Stromal cell of bone marrow (primary cell): ENCODE measurements at regions not wholly inside any gene's neighbourhood (a gene's known extent, or its start where the extent isn't known, plus 50 kb on each side); places are given as distances from the start of the nearest gene placed in this dataset.
"Not testable (repeated sequence)": the region's sequence is repeated elsewhere in the genome, so short reads cannot be mapped to it uniquely, and the experiment has no call there.

Source experiments
- DNase-seq: peaks from one replicate; pipeline ENCODE4 v3.0.0-alpha.2; 2012; ENCODE audit warnings: low read depth

DNA sequence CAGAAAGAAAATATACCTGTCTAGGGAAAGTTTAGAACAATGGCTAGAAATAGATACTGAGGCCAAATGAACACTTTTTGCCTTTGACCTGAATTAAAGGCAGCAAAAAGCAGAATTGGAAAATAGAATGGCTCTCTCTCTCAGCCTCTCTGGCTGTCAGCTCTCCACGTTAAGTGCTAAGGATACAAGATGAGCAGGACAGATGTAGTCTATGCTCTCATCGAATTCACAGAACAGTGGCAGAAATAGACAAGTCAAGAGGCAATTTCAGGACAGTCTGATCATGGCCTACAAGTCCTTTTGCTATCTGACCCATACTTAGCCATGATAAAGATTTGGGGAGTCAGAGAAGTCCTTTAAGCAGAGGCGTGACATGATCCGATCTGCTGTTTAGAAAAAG is 120.2 kb upstream of the CREB1 start:
- no peak for DNase-seq

DNA sequence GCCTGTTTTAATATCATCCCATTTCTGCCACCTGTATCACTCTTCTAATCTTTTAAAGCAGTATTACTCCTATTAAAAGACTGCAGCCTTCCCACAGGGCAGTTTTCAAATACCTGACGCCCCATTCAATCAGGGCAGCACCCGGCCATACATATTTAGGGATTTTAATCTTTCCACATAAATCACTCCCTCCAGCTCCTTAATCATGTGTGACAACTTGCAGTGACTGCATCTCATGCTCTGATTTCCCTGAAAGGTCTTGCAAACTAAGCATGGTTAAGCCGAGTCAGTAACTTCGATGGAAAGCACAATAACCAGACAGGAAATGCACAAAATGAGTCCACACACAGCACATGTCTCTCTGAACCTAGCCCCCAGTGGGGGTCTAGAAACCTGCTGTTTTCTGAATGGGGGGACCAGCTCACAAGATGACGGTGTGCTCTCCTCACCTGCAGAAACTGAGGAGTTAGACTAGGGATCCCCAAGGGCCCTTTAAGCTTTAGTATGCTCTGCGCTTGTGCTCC is 116.9 kb upstream of the CREB1 start:
- no peak for DNase-seq

DNA sequence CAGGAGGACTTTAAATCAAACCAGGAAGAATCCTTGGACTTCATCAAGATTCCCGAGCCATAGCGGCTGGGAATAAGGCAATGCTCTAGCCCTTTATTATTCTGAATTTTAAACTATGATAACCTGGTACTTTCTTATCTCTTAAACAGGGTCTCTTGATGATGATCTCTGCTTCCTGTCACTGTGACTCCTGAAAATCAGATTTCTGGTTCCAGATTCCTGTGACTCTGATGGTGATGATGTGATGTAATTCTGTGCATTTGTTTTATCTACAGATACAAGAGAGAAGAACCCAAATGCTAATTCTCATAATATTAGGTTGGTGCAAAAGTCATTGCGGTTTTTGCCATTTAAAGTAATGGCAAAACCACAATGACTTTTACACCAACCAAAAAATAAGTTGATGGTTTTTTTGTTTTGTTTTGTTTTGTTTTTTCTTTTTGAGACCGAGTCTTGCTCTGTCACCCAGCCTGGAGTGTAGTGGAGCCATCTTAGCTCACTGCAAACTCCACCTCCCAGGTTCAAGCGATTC is 116.3 kb upstream of the CREB1 start:
- DNase-seq: no peak

DNA sequence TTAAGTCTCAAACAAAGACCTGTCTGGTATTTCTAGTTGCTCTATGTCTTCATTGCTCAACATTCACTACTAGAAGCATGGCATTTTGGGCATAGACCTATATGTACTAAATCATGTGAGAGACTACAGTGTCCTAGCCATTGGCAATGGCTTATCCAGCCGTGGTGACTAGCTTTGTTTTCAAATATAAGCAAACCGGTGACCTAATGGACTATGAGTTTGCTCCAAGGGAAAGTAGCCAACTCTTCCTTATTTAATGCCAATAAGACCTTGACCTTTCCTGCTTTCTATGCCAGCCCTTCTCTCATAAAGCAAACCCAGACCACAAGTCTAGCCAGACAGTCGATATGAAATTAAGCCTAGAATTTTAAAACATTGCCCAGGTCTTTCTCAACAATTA is 113.7 kb upstream of the CREB1 start:
- no peak for DNase-seq

DNA sequence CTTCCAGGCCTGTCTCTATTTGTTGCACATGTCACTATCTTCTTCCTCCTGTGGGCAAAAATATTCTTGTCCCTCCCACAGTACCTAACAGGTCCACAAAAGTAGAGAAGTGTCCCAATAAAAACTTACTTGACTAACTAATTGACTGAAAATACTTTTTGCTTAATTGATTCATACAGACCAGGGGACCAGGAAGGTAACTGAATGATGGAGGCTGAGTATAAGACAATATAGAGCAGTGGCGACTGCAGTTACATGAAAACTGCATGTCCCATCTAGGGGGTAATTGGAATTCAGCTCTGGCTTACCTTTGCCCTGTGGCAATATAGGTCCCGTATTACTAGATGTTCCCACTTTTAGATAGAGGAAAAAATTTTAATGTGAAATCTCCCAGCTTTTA is 112.9 kb upstream of the CREB1 start:
- no peak for DNase-seq

DNA sequence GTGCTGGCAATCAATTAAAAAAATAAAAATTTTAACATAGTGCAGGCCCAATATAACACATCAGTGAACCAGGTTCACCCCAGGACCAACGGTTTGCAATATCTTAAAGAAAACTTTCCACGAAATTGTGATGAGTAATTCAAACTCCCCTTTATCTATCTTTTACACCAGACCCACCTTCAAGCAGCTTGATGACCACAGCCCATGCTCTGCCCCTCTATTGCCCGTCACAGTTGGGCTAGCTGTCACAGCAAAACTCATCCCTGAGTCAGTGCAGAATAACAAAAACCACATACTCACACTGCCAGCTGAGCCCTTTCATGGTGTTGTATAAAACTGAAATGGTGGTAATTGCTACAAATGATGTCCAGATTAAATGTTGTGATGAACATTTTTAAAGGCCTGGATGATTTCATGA is 112.5 kb upstream of the CREB1 start:
- no peak for DNase-seq

DNA sequence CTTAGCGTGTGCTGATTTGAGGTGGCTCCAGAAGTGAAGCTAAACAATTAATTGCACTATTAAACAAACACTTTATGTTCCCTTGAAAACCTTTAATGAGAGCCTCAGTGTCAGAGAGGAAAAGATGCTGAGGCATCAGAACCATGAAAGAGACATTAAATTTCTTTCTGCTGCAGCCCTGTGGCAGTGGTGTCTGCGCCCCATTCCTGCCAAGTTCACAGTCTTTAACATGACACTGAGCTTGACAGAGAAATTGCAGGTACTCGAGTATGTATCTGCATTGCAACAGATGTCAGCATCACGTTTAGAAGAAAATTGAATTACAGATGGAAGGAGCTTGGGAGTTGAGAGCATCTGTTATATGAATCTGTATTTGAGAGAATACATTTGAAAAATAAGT is 111.3 kb upstream of the CREB1 start:
- no peak for DNase-seq

DNA sequence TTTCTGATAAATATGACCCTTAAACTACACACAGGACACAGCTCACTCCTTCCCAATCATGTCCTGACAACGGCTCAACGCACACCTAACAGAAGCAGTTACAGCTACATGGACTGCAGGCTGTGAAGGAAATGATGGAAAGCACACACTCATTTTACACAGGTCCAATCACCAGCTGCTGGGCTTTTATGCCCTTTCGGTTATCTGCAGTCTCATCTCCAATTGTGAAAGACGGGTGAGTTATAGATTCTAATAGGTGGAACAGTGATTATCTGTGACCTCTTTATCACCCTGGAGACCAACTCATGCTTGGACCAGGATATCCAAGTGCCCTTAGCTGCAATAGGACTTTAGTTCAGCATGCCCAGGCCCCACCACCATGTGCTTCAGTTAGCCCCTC is 110.4 kb upstream of the CREB1 start:
- DNase-seq: no peak

DNA sequence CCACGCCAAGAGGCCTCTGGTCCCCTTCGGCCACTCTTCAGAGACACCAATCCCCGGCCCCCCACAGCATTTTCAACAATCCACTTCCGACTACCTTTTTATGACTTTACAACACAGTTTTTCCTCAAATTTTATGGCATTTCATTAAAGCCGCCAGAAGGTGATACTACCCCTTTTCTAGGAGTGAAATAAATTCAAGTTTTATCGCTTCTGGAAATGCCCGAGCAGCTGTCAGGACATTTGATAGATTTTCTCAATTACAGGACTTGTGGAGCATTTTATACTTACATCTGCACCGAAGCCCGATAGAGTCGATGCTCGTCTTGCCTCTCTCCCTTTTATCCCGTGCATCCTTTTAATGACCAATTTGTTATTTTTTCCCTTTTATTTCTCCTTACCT is 108.1 kb upstream of the CREB1 start:
- no peak for DNase-seq

DNA sequence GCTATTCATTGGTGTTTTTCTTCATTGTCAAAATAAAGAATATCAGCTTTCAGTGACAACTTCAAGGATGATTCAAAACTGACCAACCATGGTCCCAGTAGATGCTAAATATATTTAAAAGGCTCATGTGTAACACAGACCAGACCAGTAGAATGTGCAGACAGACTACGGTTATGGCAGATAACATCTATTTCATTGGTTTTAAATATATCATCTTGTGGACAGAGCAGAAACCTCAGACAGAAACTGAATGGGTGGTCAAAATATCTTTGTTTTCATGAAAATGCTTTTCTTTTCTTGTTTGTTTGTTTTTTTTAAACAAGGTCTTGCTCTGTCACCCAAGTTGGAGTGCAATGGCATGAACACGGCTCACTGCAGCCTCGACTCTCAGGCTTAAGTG is 107.4 kb upstream of the CREB1 start:
- DNase-seq: no peak

DNA sequence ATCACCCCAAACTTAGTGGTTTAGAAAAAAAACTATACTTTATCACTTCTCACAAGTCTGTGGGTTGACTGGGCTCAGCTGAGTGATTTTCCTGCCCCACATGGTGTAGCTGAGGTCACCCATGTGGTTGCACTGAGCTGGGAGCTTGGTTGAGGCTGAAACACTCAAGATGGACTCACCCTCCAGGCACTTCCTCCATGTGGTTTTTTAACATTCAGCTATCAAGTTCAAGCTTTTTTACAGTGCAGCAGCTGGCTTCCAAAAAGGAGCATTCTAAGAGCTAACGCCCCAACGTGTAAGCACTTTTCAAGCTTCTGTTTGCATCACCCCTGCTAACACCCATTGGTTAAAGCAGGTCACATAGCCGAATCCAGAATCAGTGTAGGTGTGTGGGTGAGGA is 105.9 kb upstream of the CREB1 start:
- peak; percentile 90 for DNase-seq

DNA sequence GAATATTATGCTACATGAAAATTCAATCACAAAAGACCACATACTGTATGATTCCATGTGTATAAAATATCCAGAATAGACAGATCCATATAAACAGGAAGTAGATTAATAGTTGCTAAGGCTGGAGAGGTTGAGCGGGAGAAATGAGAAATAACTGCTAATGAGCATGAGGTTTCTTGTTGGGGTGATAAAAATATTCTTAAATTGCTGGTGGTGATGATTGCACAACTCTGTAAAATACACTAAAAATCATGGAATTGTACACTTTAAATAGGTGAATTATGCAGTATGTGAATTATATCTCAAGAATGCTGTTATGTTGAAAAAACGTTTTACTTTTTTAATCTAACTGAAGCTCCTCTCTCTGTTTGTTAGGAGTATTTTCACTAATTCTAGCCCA is 101.8 kb upstream of the CREB1 start:
- no peak for DNase-seq

DNA sequence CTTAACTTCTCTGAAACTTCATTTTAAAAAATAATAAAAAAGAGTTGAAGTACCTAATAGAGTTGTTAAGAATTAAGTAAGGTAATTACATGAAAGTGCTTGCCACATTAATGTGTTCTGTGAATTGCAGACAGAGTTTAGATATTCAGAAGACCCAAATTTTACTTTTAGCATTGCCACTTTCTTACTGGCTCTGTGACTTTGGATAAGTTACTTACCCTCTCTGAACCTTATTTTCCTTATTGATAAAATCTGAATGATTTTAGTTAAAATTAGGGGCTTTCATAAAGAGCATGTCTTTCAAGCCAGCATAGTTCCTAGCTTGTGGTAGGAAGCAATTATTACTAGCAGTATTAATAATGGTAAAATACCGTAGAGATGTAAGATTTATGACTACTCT is 101.2 kb upstream of the CREB1 start:
- DNase-seq: no peak

DNA sequence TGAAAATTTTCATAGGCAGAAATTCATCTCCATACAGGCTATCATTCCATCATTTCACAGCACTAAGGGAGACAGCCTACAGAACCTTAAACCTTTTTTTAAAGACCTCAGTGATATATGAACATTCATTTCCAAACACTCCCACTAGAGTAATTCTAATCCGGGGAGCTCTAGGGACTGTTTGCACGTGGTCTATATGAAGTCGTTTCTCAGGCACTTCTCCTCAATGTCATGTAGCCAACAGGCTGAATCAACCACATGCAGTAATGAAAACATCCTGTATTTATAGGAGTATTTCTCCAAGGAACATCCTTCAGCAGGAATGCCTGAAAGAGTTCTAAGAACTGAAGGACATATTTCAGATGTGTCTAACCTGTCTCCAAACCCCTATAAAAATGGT is 97.3 kb upstream of the CREB1 start:
- DNase-seq: peak; percentile 55

DNA sequence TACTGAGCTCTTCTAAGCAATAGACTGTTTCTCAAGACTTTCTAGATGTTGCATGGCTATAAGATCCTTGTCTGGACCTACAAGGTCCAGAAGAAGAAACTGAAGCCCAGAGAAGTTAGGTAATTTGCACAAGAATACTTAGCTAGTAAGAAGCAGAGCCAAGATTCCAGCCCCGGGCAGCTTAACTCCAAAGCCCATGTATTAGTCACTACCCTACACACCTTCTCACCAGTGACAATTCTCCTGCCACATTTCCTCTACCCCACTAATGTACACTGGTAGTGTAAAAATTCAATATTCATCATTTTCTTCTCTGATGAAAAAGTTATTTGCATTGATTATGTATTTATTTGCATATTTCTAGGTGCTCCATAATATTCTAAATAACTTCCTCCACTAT is 95.5 kb upstream of the CREB1 start:
- no peak for DNase-seq

DNA sequence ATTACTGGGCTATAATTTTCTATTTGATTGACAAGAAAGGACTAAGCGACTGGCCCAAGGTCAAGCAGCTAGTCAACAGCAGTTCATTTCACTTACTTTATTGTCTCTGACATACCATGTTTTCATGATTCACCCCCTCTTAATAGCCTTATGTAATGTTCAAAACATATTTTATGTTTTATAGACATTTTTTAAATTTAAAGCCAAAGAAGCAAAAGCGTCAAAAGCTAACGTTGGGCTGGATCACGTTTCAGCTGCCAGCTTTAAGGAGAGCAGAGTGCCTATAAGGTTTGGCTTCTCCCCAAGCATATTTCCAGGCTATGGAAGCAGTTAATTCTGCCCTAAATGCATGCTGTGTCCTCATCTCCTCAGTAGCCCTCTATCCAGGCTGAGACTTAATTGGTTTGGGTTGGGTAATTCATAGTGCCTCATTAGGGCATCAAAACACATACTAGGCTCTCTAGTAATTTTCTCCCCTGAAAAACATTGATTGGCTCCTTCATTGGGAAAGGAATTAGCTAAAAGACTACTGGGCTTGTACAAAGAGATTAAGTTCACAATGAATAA is 94.8 kb upstream of the CREB1 start:
- DNase-seq: no peak

DNA sequence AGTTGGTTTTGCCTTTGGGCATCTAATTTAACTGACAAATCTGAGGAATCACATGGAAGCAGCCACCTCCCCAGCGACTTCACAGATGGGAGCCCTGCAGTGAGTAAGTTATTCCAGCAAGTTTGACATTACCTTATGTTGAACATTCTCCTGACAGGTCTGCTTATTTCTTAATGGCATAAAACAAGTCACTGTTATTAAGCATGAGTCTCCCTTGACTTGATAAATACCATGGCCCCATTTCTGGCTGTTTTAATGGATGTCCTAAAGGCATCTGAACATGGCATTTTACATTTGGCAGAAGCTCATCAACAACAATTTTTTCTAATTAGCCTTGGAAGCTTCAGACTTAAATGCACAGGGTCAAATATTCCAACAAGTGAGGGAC is 92.6 kb upstream of the CREB1 start:
- DNase-seq: no peak

DNA sequence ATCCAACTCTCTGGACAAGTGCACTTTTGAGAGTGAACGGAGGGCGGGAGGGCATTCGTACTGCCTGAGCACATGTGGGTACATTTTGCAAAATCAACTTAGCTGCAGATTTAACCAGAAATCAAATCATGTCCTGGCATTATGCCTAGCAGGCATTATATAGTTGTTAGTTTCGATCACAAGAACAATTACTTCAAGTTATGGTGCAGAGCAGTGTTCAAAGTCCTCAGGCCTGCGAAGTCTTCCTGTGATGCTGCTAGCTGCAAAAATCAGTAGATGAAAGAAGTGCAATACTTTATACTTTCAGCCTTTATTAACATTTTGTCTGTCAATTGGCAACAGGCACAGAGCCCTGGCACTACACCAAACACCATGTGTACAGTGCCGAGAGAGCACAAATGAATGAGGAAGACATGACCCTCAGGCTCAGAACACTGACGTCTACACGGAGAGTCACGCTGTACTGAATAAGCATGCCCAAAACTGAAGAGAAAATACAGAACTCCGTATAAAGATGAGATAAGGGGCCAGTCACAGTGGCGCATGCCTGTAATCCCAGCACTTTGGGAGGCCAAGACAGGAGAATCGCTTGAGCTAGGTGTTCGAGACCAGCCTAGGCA is 92.1 kb upstream of the CREB1 start:
- no peak for DNase-seq

DNA sequence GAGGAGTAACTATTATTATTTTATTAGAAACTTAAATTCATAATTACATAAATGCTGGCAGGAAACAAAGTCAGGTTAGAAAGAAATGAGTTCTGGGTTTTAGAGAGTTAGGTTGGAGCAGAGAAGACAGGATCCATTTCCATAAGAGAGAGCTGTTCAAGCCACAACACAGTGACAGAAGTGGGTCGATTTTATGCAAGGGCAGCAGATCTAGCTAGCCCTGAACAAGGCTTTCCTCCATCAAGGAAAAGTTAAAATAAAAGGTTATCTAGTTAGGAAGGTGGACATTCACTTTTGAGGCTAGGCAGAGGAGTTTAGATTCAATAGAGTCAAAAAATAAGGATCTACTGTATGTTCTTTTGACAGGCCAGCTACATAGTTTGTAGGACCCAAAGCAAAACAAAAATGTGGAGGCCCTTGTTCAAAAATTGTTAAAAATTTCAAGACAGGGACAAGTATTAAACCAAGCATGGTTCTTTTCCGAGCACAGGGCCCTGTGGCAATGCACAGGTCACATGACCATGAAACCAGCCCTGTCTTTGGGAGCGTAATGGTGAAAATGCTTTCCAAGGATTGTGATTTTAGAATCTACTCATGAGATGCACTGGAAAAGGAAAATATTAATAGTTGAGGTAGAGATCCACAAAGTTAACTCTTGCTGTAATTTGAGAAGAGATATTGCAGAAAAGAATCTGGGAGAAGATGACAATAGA is 91.2 kb upstream of the CREB1 start:
- DNase-seq: no peak

DNA sequence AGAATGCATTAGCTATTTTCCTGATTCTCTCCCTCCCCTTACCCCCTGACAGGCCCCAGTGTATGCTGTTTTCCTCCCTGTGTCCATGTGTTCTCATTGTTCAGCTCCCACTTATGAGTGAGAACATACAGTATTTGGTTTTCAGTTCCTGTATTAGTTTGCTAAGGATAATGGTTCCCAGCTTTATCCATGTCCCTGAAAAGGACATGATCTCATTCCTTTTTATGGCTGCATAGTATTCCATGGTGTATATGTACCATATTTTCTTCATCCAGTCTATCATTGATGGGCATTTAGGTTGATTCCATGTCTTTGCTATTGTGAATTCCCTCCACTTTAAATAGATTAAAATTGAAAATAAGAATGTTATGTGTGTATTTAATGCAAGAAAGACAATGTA is 89.9 kb upstream of the CREB1 start:
- DNase-seq: not testable (repeated sequence)

DNA sequence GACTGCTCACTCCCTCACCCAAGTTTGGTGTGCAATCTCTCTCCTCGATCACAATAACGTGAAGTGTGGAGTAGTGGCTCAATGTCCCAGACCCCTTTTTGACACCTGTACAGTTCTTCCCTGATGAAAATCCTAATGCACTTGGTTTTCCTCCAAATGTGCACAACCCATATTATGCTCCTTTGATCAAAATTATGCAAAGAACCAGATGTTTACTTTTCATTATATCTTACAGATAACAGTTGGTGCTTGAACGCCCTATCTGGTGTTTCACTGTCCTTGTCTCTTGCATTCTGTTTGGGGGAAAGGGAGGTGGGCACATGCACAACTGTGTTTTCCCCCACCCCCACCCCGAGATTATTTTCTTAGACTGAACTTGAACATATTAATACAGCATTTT is 85.0 kb upstream of the CREB1 start:
- no peak for DNase-seq

DNA sequence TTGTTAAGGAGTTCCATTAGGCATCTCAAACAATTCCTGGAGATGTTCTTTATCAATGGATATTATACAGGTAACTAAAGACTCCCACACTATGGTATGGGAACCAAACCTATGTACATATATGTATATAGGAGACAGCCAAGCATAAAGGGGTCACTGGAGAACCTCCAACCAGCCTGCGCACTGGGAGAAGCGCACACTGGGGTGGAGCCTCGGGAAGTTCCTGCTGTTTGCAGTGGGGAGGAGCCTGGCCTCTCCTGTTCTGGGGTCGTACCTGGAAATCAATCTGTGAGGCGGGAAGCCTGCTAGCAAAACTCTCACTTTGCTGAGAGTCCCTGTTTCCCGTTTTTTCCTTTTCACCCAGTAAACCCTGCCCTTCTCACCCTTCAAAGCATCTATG is 83.1 kb upstream of the CREB1 start:
- DNase-seq: no peak

DNA sequence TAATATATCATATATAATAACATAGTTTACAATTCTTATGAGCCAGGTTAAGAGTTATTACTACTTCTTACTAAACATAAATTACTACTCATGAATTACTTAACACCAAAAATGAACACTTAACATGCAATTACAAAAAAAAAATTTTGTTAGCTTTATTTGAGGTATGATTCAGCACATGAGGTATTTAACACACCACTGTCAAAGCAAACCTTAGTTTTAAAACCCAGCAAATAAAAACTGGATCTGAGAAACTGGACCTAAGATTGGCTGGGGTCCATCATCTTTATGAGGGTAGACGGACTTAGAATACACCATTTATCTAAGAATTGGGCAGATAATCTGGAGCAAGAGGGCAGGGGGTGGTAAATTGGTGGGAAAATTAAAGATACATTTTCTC is 81.8 kb upstream of the CREB1 start:
- DNase-seq: no peak
